Keratinocyte (primary cell): ENCODE measurements at regions not wholly inside any gene's neighbourhood (a gene's known extent, or its start where the extent isn't known, plus 50 kb on each side); places are given as distances from the start of the nearest gene placed in this dataset.

ENCODE experiments used
- DNase-seq: peaks from one replicate; pipeline ENCODE4 v3.0.0-alpha.2; 2011; ENCODE audit warnings: low read depth, missing footprints, low spot score
- FAIRE-seq: peaks from 2 replicates; lab custom pipeline; 2011; peaks lifted over from hg19 to GRCh38; lab: Jason Lieb, UNC
- H2AFZ ChIP-seq: 2 replicates; pipeline ENCODE4 v1.6.0; 2012; ENCODE audit warnings: low read length, control low read depth, inconsistent platforms; ENCODE audit not compliant: control insufficient read depth
- H3K27ac ChIP-seq: 2 replicates; pipeline ENCODE4 v1.5.1; 2011; ENCODE audit warnings: low read length; ENCODE audit not compliant: control insufficient read depth, insufficient read depth
- H3K27me3 ChIP-seq: 3 replicates; pipeline ENCODE4 v1.6.0; 2011; ENCODE audit warnings: low read length; ENCODE audit not compliant: control insufficient read depth, insufficient read depth; ENCODE audit errors: extremely low read depth
- H3K36me3 ChIP-seq, 2 experiments: 2 replicates in 1 of 2; 3 replicates in 1 of 2; pipeline ENCODE4 v1.5.1; 2011; ENCODE audit warnings: low read length in 2 of 2, mild to moderate bottlenecking in 1 of 2; ENCODE audit not compliant: control insufficient read depth in 2 of 2, insufficient read depth in 2 of 2; ENCODE audit errors: extremely low read depth in 1 of 2
- H3K4me1 ChIP-seq: 3 replicates; pipeline ENCODE4 v1.5.1; 2011; ENCODE audit warnings: low read length; ENCODE audit not compliant: control insufficient read depth, insufficient read depth; ENCODE audit errors: extremely low read depth
- H3K4me2 ChIP-seq: 3 replicates; pipeline ENCODE4 v1.6.0; 2011; ENCODE audit warnings: low read depth, low read length; ENCODE audit not compliant: control insufficient read depth, insufficient read depth; ENCODE audit errors: extremely low read depth
- H3K4me3 ChIP-seq, 3 experiments: fragments of 200-600 bp in 1 of 3; sonication (generic) in 1 of 3; 2 replicates in 2 of 3; 3 replicates in 1 of 3; pipeline ENCODE4 v1.5.1; 2011 to 2016; ENCODE audit warnings: low read length in 3 of 3, mild to moderate bottlenecking in 3 of 3, control low read depth in 2 of 3, inconsistent platforms in 1 of 3, low read depth in 1 of 3, mixed read lengths in 1 of 3, mixed run types in 1 of 3, moderate library complexity in 1 of 3; ENCODE audit not compliant: control insufficient read depth in 2 of 3, insufficient read depth in 2 of 3; ENCODE audit errors: extremely low read depth in 1 of 3
- H3K79me2 ChIP-seq: 2 replicates; pipeline ENCODE4 v1.6.0; 2012; ENCODE audit warnings: low read length; ENCODE audit not compliant: control insufficient read depth, insufficient read depth
- H3K9ac ChIP-seq: 3 replicates; pipeline ENCODE4 v1.6.0; 2011; ENCODE audit warnings: low read length; ENCODE audit not compliant: control insufficient read depth, insufficient read depth; ENCODE audit errors: extremely low read depth
- H3K9me1 ChIP-seq: 3 replicates; pipeline ENCODE4 v1.6.0; 2011; ENCODE audit warnings: low read length; ENCODE audit not compliant: control insufficient read depth, insufficient read depth; ENCODE audit errors: extremely low read depth
- H3K9me3 ChIP-seq: 2 replicates; pipeline ENCODE4 v1.5.1; 2012; ENCODE audit warnings: low read depth, low read length; ENCODE audit not compliant: control insufficient read depth
- H4K20me1 ChIP-seq: 3 replicates; pipeline ENCODE4 v1.6.0; 2011; ENCODE audit warnings: low read length; ENCODE audit not compliant: control insufficient read depth, insufficient read depth; ENCODE audit errors: extremely low read depth
- EZH2 ChIP-seq: IDR thresholded peaks from one replicate; pipeline ENCODE4 v1.6.1; 2012; ENCODE audit warnings: inconsistent platforms, mild to moderate bottlenecking, low read length, moderate library complexity
- dilution Hi-C: fragments of 300-500 bp; cut with MboI; formaldehyde crosslinking; loops from one replicate; pipeline ENCODE4 v1.7.0; 2020; ENCODE audit warnings: low sequenced_read_pairs; ENCODE audit not compliant: extremely low pct_ligation_motif_present
- TF ChIP-seq, protein P1 (sequence below), 3 experiments: IDR thresholded peaks in 1 of 3; conservative IDR thresholded peaks in 1 of 3; optimal IDR thresholded peaks in 1 of 3; 2 replicates in 2 of 3; 3 replicates in 1 of 3; pipeline versions ENCODE3 to v1.5.1; 2011; ENCODE audit warnings: low read length in 3 of 3, mild to moderate bottlenecking in 3 of 3, moderate library complexity in 2 of 3, control low read depth in 1 of 3, inconsistent platforms in 1 of 3; ENCODE audit not compliant: insufficient read depth in 2 of 3; ENCODE audit errors: extremely low read depth in 1 of 3

DNA sequence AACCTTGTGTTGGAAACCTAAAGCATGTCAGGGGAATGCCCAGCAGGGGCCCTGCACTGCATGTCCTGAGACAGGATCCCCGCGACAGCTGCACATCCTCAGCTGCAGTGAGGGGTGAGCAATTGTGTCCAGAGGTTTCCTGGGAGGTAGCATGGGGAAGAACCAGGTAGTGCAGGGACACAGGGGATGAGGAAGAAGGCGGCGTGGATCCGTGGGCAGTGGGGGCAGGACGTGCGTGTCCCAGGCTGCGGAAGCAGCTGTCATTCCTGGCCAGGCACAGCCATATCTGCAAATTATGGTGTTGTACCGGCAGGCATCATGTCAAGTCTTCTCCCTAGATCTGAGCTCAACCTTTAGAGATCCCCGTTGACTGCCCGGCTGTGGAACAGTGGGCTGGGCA lies 238.2 kb upstream of the MYT1L start:
- no peak for FAIRE-seq
- no peak overlapping the region for H3K4me3 ChIP-seq
- H3K79me2 ChIP-seq = no peaks in the 10 kb centered on the region
- dilution Hi-C loops = no loop called here
- H3K9ac ChIP-seq = no peak overlapping the region
- no peak for DNase-seq
- no peaks in the 10 kb centered on the region for H3K4me1 ChIP-seq
- no peaks in the 10 kb centered on the region for H3K27me3 ChIP-seq
- no peaks in the 10 kb centered on the region for H4K20me1 ChIP-seq
- no peak overlapping the region for H2AFZ ChIP-seq
- no peaks in the 10 kb centered on the region for H3K36me3 ChIP-seq
- H3K9me1 ChIP-seq = no peaks in the 10 kb centered on the region
- no peak overlapping the region for H3K27ac ChIP-seq
- H3K9me3 ChIP-seq = peaks cover 23% of the 10 kb centered on the region
- TF ChIP-seq, protein P1, sequence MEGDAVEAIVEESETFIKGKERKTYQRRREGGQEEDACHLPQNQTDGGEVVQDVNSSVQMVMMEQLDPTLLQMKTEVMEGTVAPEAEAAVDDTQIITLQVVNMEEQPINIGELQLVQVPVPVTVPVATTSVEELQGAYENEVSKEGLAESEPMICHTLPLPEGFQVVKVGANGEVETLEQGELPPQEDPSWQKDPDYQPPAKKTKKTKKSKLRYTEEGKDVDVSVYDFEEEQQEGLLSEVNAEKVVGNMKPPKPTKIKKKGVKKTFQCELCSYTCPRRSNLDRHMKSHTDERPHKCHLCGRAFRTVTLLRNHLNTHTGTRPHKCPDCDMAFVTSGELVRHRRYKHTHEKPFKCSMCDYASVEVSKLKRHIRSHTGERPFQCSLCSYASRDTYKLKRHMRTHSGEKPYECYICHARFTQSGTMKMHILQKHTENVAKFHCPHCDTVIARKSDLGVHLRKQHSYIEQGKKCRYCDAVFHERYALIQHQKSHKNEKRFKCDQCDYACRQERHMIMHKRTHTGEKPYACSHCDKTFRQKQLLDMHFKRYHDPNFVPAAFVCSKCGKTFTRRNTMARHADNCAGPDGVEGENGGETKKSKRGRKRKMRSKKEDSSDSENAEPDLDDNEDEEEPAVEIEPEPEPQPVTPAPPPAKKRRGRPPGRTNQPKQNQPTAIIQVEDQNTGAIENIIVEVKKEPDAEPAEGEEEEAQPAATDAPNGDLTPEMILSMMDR (optimal IDR thresholded peaks at IDR 0.05 in 1 of 3, IDR thresholded peaks at IDR 0.05 in 1 of 3, conservative IDR thresholded peaks at IDR 0.05 in 1 of 3; ENCODE audit: extremely low read depth in 1 of 3, insufficient read depth in 2 of 3, low read length in 3 of 3) = no peak
- TF ChIP-seq EZH2 = no peak
- no peak overlapping the region for H3K4me2 ChIP-seq

DNA sequence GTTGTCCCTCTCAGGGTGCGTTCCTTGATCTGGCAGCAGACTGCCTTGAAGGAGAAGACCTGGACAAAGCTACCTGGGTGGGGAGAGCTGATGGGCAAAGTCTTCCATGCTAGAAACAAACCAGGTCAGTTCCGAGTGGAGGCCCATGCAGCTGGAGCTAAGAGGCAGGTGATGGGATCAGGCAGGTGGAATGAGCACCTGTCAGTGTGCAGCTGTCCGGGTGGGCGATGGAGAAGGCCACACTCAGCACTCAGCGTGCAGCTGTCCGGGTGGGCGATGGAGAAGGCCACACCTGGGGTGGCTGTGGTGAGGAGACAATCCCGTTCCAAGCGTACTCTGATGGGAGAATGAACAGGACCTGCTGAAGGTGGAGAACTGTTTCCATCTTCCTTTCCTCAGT lies 237.3 kb upstream of the MYT1L start:
- no peaks in the 10 kb centered on the region for H4K20me1 ChIP-seq
- H3K4me2 ChIP-seq = no peak overlapping the region
- H3K9me3 ChIP-seq = peaks cover 18% of the 10 kb centered on the region
- H3K27ac ChIP-seq = no peak overlapping the region
- H2AFZ ChIP-seq = no peak overlapping the region
- DNase-seq (no peak), FAIRE-seq (no peak)
- H3K36me3 ChIP-seq = no peaks in the 10 kb centered on the region
- no peak for TF ChIP-seq EZH2
- TF ChIP-seq, protein P1 (optimal IDR thresholded peaks at IDR 0.05 in 1 of 3, IDR thresholded peaks at IDR 0.05 in 1 of 3, conservative IDR thresholded peaks at IDR 0.05 in 1 of 3; ENCODE audit: extremely low read depth in 1 of 3, insufficient read depth in 2 of 3, low read length in 3 of 3) = no peak
- no peaks in the 10 kb centered on the region for H3K79me2 ChIP-seq
- no peaks in the 10 kb centered on the region for H3K27me3 ChIP-seq
- no peak overlapping the region for H3K4me3 ChIP-seq
- dilution Hi-C loops = no loop called here
- H3K4me1 ChIP-seq = no peaks in the 10 kb centered on the region
- H3K9me1 ChIP-seq = no peaks in the 10 kb centered on the region
- H3K9ac ChIP-seq = no peak overlapping the region
